Epithelial cell of proximal tubule (primary cell): ENCODE measurements at regions not wholly inside any gene's neighbourhood (a gene's known extent, or its start where the extent isn't known, plus 50 kb on each side); places are given as distances from the start of the nearest gene placed in this dataset.

Experiments
- DNase-seq: peaks from one replicate; pipeline ENCODE4 v3.0.0-alpha.2; 2011; ENCODE audit warnings: low read depth
- H3K4me3 ChIP-seq: 2 replicates; pipeline ENCODE4 v1.5.1; 2011; ENCODE audit warnings: low read depth, mild to moderate bottlenecking, low read length
- CTCF ChIP-seq: conservative IDR thresholded peaks from 2 replicates; pipeline ENCODE4 v1.5.1; 2012; ENCODE audit warnings: low read depth, mild to moderate bottlenecking, low read length

DNA sequence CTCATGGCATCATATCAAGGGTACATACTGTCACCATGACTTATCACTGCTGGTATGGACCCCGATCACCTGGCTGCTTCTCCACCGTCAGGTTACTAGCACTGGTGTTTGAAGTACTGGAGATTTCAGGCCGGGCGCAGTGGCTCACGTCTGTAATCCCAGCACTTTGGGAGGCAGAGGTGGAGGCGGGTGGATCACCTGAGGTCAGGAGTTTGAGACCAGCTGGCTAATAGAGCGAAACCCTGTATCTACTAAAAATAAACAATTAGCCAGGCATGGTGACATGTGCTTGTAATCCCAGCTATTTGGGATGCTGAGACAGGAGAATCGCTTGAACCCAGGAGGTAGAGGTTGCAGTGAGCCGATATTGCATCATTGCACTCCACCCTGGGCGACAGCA is 82.4 kb upstream of the ANO1 start:
- no peak overlapping the region for H3K4me3 ChIP-seq
- no peak for TF ChIP-seq CTCF
- DNase-seq = no peak

DNA sequence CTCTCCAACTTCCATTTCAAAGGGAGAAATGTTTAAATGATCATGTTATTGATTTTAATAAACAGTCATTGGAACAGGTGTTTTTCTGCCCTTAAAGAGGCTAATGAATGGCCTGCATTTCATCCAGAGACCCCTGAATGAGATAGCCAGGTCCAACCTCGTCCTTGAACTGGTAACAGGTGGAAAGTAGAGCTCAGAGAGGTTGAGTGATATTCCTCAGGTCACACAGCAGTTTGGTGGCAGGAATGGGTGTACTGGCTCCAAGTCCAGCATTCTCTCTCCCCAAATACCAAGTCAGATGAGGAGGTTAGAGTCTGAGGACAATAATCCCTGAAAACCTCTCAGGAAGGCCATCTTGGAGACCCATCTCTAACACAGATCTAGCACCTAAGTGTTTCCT is 81.7 kb upstream of the ANO1 start:
- no peak overlapping the region for H3K4me3 ChIP-seq
- DNase-seq = no peak
- no peak for TF ChIP-seq CTCF

- no peak for DNase-seq
- TF ChIP-seq CTCF = no peak
- no peak overlapping the region for H3K4me3 ChIP-seq
Measured at GRCh38 chr11:69997352-69997751, 80.8 kb upstream of the ANO1 start.

DNA sequence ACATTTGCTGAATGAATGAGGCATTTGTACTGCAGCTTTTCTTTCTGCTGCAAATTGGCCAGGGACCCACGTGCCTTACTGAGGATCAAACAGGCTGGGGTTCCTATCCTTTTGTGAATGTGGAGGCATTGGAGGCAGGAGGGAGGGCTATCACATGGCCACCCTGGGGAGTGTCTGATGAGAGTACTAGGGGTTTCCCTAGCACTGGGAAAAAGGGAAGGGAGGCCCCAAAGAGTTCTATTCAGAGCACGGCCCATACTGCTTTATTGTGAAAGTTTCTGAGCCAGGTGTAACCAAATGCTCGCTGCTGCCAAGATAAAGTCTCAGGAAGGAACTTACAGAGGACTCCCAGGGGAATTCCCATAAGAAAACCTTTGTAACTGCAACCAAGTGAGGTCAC is 78.4 kb upstream of the ANO1 start:
- no peak for DNase-seq
- H3K4me3 ChIP-seq = no peak overlapping the region
- TF ChIP-seq CTCF = no peak

DNA sequence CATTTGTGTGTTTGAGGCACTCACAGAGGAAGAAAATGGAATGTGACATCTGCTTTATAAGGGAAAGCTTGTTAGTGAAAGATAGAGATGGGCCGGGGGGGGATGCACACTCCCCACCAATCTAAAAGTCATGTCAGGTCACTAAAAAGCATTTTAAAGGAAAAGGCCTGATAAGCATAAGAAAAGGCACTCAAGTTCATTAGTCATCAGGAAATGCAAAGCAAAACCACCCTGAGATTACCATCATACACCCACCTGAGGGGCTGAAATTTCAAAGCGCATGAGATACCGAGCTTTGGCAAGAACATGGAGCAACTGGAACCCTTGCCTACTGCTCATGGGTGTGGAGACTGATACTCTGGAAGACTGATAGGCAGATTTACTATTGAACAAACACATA is 77.9 kb upstream of the ANO1 start:
- no peak for DNase-seq
- no peak overlapping the region for H3K4me3 ChIP-seq
- TF ChIP-seq CTCF = no peak

DNA sequence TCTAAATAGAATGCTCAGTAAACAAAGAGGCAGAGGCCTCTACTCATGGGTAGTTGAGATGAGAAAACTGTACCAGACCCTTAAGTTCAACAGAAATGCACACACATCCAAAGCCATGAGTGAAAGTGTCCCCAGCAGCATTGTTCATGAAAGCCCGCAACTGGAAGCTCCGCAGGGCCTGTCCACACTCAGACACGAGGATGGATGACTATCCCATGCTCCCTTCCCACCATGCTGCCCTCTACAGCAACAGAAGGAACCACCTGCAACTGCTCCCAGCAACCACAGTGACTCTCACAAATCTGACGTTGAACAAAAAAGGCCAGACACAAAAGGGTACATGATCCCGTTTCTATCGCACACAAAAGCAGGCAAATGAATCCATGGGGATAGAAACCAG is 76.9 kb upstream of the ANO1 start:
- no peak for DNase-seq
- no peak overlapping the region for H3K4me3 ChIP-seq
- no peak for TF ChIP-seq CTCF

DNA sequence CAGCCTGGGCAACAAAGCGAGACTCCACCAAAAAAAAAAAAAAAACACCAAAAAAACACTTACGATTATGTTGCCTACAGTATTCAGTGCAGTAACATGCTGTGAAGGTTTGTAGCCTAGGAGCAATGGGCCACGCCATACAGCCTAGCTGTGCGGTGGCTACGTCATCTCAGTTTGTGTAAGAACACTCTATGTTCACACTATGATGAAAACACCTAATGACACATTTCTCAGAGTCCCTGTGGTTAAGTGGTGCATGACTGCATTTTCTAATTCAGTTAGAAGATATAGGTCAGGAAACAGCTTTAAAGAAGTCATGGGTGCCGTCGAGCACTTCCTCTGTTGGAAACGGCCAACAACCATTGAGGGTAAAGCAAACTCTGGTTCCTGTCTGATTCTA is 75.7 kb upstream of the ANO1 start:
- no peak for TF ChIP-seq CTCF
- DNase-seq = no peak
- H3K4me3 ChIP-seq = no peak overlapping the region
